SH-SY5Y (cell line): ENCODE measurements at regions not wholly inside any gene's neighbourhood (a gene's known extent, or its start where the extent isn't known, plus 50 kb on each side); places are given as distances from the start of the nearest gene placed in this dataset.

Experiments
- GATA2 ChIP-seq: IDR thresholded peaks from 2 replicates; pipeline ENCODE4 v1.6.1; 2011; ENCODE audit warnings: mild to moderate bottlenecking, low read depth, low read length
- GATA3 ChIP-seq: IDR thresholded peaks from 2 replicates; pipeline ENCODE4 v1.6.1; 2011; ENCODE audit warnings: low read depth, mild to moderate bottlenecking, low read length, moderate library complexity

DNA sequence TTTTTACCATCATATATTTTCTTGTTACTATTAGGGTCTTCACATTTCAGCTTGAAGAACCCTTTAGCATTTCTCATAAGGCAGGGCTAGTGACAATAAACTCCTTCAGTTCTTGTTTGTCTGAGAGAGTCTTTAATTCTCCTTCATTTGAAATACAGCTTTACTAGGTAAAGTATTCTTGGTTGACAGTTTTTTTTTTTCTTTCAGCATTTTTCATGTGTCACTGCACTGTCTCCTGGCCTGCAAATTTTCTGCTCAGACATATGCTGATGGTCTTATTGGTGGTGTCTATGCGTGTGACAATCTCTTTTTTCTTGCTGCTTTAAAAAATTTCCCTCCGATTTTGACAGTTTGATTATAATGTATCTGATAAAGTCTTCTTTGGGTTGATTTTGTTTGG, 399.9 kb downstream of the SH3GL2 start:
- TF ChIP-seq GATA2 (no peak), GATA3 (no peak)
